Endothelial cell (in vitro differentiated cells): ENCODE measurements at regions not wholly inside any gene's neighbourhood (a gene's known extent, or its start where the extent isn't known, plus 50 kb on each side); places are given as distances from the start of the nearest gene placed in this dataset.

Experiments
- DNase-seq: peaks from one replicate; pipeline ENCODE4 v3.0.0; 2021; ENCODE audit warnings: low spot score
- H3K27ac Mint-ChIP-seq: one replicate; pipeline ENCODE4 v1.8.0; 2021; ENCODE audit warnings: mixed read lengths, inconsistent platforms; ENCODE audit not compliant: unreplicated experiment
- H3K27me3 Mint-ChIP-seq: one replicate; pipeline ENCODE4 v1.8.0; 2021; ENCODE audit warnings: mild to moderate bottlenecking, moderate library complexity, mixed read lengths, inconsistent platforms; ENCODE audit not compliant: unreplicated experiment
- H3K36me3 Mint-ChIP-seq: one replicate; pipeline ENCODE4 v1.8.0; 2021; ENCODE audit warnings: mild to moderate bottlenecking, low read depth, mixed read lengths, inconsistent platforms; ENCODE audit not compliant: unreplicated experiment
- H3K4me1 Mint-ChIP-seq: one replicate; pipeline ENCODE4 v1.8.0; 2021; ENCODE audit warnings: mild to moderate bottlenecking, mixed read lengths, inconsistent platforms; ENCODE audit not compliant: unreplicated experiment
- H3K4me3 Mint-ChIP-seq: one replicate; pipeline ENCODE4 v1.8.0; 2021; ENCODE audit warnings: mild to moderate bottlenecking, mixed read lengths, inconsistent platforms; ENCODE audit not compliant: unreplicated experiment
- H3K9me3 Mint-ChIP-seq: one replicate; pipeline ENCODE4 v1.8.0; 2021; ENCODE audit warnings: mixed read lengths, inconsistent platforms; ENCODE audit not compliant: unreplicated experiment
- TF ChIP-seq, protein P1 (sequence below): fragments of 200-600 bp; sonication (generic); IDR thresholded peaks from one replicate; pipeline ENCODE4 v1.5.0; 2021; ENCODE audit warnings: antibody characterized with exemption; ENCODE audit not compliant: unreplicated experiment

DNA sequence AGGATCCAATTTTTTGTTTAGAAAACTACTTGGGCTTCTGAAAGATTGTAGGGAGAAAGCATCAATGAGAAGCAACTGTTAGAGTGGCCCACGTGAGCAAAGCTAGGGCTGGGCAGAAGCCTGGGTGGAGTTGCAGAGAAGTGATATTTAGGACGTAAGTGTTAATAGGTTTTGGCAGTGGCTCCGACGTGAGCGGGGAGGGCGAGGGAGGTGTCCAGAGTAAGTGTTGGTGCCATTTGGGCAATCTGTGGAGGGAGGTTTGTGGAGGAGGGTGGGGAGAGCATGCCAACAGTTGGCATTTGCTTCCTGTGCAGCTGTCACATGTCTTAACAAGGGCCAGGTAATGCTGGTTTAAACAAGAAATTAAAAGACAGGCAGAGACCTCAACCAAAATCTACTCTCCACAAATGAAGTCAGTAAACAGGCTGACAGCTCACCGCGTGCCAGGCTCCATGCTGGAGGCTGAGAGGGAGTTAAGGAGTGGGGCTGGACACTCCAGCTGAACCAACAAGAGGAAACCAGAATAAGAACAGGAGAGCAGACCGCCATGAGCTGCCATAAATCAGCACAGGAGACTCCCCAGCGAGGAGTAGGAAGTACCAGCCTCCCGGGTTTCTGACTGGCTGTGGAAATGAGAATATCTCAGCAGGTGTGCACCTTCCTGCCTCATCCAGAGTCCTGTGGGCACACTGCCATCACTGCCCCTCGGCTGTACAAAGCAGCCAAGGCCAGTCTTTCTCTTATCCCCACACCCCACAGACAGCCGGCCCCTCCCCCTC lies 232.6 kb downstream of the ABHD5 start:
- Mint-ChIP-seq H3K27ac (no peak overlapping the region), H3K36me3 (no peaks in the 10 kb centered on the region), H3K27me3 (peaks cover 6% of the 10 kb centered on the region), H3K4me3 (no peak overlapping the region), H3K4me1 (peaks cover 2% of the 10 kb centered on the region), H3K9me3 (no peaks in the 10 kb centered on the region)
- DNase-seq = no peak
- TF ChIP-seq, protein P1, sequence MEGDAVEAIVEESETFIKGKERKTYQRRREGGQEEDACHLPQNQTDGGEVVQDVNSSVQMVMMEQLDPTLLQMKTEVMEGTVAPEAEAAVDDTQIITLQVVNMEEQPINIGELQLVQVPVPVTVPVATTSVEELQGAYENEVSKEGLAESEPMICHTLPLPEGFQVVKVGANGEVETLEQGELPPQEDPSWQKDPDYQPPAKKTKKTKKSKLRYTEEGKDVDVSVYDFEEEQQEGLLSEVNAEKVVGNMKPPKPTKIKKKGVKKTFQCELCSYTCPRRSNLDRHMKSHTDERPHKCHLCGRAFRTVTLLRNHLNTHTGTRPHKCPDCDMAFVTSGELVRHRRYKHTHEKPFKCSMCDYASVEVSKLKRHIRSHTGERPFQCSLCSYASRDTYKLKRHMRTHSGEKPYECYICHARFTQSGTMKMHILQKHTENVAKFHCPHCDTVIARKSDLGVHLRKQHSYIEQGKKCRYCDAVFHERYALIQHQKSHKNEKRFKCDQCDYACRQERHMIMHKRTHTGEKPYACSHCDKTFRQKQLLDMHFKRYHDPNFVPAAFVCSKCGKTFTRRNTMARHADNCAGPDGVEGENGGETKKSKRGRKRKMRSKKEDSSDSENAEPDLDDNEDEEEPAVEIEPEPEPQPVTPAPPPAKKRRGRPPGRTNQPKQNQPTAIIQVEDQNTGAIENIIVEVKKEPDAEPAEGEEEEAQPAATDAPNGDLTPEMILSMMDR = no peak

DNA sequence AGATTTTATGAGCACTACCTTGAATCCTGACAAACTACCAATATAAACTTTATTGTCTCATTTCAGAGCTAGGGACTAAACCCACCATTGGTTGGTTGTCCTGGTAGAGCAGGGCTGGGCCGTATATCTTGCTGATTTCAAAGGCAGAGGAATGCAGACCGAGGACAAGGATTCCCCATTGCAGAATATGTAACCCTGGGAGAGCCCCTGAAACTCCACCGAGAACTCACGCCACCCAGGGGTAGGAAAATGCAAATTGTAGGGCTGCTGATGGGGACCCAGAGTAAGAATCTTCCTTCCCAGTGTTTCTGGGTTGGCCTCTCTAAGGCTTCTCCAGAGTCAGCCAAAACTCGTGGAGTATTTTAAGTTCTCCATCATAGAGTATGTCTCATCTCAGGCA lies 235.3 kb downstream of the ABHD5 start:
- TF ChIP-seq, protein P1 = no peak
- Mint-ChIP-seq H3K4me1 (peaks cover 2% of the 10 kb centered on the region), H3K27me3 (peaks cover 6% of the 10 kb centered on the region), H3K27ac (no peak overlapping the region), H3K9me3 (no peaks in the 10 kb centered on the region), H3K4me3 (no peak overlapping the region), H3K36me3 (no peaks in the 10 kb centered on the region)
- no peak for DNase-seq

DNA sequence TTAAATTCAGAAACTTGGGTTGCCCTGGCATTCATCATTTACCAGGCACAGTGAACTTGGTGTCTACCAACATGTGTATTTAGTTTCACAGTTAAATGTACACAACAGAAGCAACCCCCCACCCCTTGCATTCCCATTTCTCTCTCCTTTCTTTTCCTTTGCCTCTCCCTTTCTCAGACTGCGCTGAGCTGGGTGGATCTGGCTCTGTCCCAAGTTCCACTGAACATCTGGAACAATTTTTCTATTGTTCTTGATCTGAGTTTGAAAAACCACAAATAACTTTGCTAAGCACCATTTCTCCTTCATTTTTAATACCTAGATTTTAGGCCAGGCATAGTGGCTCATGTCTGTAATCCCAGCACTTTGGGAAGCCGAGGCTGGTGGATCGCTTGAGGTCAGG lies 242.2 kb downstream of the ABHD5 start:
- DNase-seq = no peak
- Mint-ChIP-seq H3K9me3 (no peaks in the 10 kb centered on the region), H3K27ac (no peak overlapping the region), H3K27me3 (no peaks in the 10 kb centered on the region), H3K4me1 (no peaks in the 10 kb centered on the region), H3K36me3 (no peaks in the 10 kb centered on the region), H3K4me3 (no peak overlapping the region)
- TF ChIP-seq, protein P1 = no peak

DNA sequence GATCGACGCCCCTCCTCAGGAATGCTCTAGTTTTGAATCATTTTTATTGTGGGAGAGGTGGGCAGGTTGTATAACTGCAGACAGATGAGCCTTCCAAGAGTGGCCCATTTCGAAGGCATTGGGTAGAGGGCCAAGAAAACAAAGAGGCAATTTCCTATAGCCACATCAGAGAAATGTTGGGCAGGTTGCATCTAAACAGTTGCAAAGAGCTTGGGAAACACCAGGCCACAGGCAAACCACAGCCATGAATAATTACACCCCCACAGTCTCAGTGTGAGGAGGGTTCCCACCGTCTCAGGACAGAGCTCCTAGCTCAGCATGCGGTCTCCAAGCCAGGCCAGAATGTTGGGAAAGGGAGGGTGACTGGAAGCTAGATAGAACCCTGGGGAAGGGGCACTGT lies 257.3 kb downstream of the ABHD5 start:
- Mint-ChIP-seq H3K9me3 (no peaks in the 10 kb centered on the region), H3K4me3 (no peak overlapping the region), H3K4me1 (no peaks in the 10 kb centered on the region), H3K36me3 (no peaks in the 10 kb centered on the region), H3K27ac (no peak overlapping the region), H3K27me3 (peaks cover 5% of the 10 kb centered on the region)
- no peak for DNase-seq
- TF ChIP-seq, protein P1 = no peak

DNA sequence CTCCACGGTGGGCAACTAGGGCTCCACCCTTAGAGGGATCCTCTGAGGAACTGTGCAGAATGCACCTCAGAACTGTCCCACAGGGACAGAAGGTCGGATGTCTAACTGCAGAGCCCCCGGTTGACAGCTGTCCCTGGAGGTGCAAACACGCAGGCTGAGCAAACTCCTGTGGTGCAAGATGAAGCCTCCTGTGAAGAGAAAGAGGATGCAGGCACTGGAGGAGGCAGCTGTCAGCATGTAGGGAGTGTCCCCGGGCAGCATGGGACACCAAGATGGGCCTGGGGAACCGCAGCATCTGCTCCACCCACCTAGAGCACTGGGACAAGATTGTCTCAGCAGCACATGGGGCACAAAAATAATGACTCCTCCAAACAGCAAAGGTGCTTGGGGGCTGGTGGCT lies 258.9 kb downstream of the ABHD5 start:
- Mint-ChIP-seq H3K9me3 (no peaks in the 10 kb centered on the region), H3K27me3 (peaks cover 5% of the 10 kb centered on the region), H3K36me3 (no peaks in the 10 kb centered on the region), H3K27ac (no peak overlapping the region), H3K4me1 (no peaks in the 10 kb centered on the region), H3K4me3 (no peak overlapping the region)
- no peak for DNase-seq
- TF ChIP-seq, protein P1 = no peak
